ENCODE measurements at regions not wholly inside any gene's neighbourhood (a gene's known extent, or its start where the extent isn't known, plus 50 kb on each side); places are given as distances from the start of the nearest gene placed in this dataset.
"Not testable (repeated sequence)": the region's sequence is repeated elsewhere in the genome, so short reads cannot be mapped to it uniquely, and the experiment has no call there.

- Mint-ChIP-seq H3K27me3 (no peaks in the 10 kb centered on the region), H3K36me3 (peaks cover 7% of the 10 kb centered on the region), H3K27ac (no peak overlapping the region), H3K9me3 (ENCODE audit: low read depth) (no peaks in the 10 kb centered on the region), H3K4me3 (no peak overlapping the region), H3K4me1 (no peaks in the 10 kb centered on the region)
- DNase-seq (no peak), ATAC-seq (no peak)
- CTCF ChIA-PET, result interaction anchor here (1.3 kb wide), 1 partner anchor 15 kb away, joined by 3 read pairs; no protein-coding TSS in a partner anchor
Measured at GRCh38 chr7:66542049-66542448, 86.6 kb upstream of the KCTD7 start.

DNA sequence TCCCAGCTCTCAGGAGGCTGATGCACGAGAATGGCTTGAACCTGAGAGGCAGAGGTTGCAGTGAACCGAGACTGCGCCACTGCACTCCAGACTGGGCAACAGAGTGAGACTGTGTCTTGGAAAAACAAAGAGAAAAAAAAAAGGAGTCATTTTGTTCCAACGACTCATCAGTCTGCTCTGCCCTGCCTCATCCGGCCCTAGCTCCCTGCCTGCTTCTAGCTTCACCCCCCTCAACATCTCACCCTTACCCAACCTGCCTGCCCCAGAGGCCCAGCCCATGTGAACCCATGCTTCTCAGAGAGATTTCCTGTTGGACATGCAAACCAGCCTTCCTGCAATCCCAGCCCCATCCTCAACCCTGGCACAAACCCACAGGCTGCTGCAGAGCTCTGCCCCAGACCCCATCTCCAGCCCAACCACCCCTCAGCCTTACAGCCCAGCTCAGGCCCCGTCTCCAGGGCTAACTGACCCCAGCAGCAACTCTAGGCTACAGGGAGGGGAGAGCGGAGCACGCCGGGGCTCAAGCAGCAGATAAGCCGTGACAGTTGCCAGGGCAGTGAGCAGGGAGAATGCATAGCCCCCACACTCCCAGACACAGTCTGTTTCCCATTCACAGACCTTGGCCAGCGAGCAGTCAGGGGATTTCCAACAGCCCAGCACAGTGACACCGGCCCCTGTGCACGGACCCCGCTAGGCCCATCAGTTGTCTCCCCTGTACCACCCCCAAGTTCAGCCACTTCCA, 86.0 kb upstream of the KCTD7 start:
- H3K9me3 Mint-ChIP-seq (ENCODE audit: low read depth), result no peaks in the 10 kb centered on the region
- CTCF ChIA-PET, result interaction anchor here (1.3 kb wide), 1 partner anchor 15 kb away, joined by 3 read pairs; no protein-coding TSS in a partner anchor
- H3K27me3 Mint-ChIP-seq, result no peaks in the 10 kb centered on the region
- no peak for ATAC-seq
- H3K36me3 Mint-ChIP-seq, result peaks cover 8% of the 10 kb centered on the region
- no peak overlapping the region for H3K4me3 Mint-ChIP-seq
- no peak for DNase-seq
- H3K27ac Mint-ChIP-seq, result peak overlapping the region; percentile 8
- H3K4me1 Mint-ChIP-seq, result no peaks in the 10 kb centered on the region

DNA sequence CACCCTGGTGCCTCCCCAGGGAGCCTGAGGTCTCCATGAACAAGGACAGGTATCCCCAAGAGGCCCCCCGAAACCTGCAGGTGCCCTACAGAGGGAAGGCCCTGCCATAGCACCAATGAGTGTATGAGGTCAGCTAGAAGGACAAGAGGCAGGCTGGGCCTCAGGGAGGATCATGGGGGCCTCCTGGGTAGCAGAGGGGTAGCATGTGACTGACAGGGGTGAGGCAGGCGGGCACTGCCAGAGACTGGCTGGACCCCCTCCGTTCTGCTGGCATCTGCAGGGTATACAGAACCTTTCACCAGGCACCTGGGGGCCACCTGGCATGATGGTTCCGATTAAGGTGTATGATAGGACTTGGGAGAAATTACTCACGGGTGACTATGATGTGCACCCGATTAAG, 79.2 kb upstream of the KCTD7 start:
- ATAC-seq, result no peak
- DNase-seq, result no peak
- Mint-ChIP-seq H3K4me3 (no peak overlapping the region), H3K9me3 (ENCODE audit: low read depth) (no peaks in the 10 kb centered on the region), H3K4me1 (no peaks in the 10 kb centered on the region), H3K27me3 (no peaks in the 10 kb centered on the region), H3K36me3 (peaks cover 28% of the 10 kb centered on the region), H3K27ac (no peak overlapping the region)
- CTCF ChIA-PET, result no interaction called here

GRCh38 chr7:66553001-66553400, 75.7 kb upstream of the KCTD7 start:
- Mint-ChIP-seq H3K4me3 (no peak overlapping the region), H3K27me3 (no peaks in the 10 kb centered on the region), H3K4me1 (peaks cover 2% of the 10 kb centered on the region), H3K9me3 (ENCODE audit: low read depth) (no peaks in the 10 kb centered on the region), H3K27ac (no peak overlapping the region), H3K36me3 (peaks cover 21% of the 10 kb centered on the region)
- CTCF ChIA-PET, result no interaction called here
- DNase-seq (no peak), ATAC-seq (no peak)

- H3K36me3 Mint-ChIP-seq, result peaks cover 19% of the 10 kb centered on the region
- H3K27me3 Mint-ChIP-seq; H3K9me3 Mint-ChIP-seq (ENCODE audit: low read depth); CTCF ChIA-PET; H3K4me3 Mint-ChIP-seq; ATAC-seq; DNase-seq; H3K27ac Mint-ChIP-seq; H3K4me1 Mint-ChIP-seq: not testable (repeated sequence)
Measured at GRCh38 chr7:66553675-66554074, 75.0 kb upstream of the KCTD7 start.

GRCh38 chr7:66554291-66554690, 74.4 kb upstream of the KCTD7 start:
- CTCF ChIA-PET, result not testable (repeated sequence)

GRCh38 chr7:66554842-66555430, 73.7 kb upstream of the KCTD7 start:
- H3K27ac Mint-ChIP-seq; H3K9me3 Mint-ChIP-seq (ENCODE audit: low read depth); CTCF ChIA-PET; DNase-seq; ATAC-seq; H3K27me3 Mint-ChIP-seq; H3K4me3 Mint-ChIP-seq; H3K4me1 Mint-ChIP-seq: not testable (repeated sequence)
- H3K36me3 Mint-ChIP-seq, result peaks cover 19% of the 10 kb centered on the region

More at GRCh38 chr7:66554291-66554690, 74.4 kb upstream of the KCTD7 start:
- DNase-seq; H3K4me3 Mint-ChIP-seq; H3K27ac Mint-ChIP-seq; H3K27me3 Mint-ChIP-seq; ATAC-seq; H3K4me1 Mint-ChIP-seq; H3K9me3 Mint-ChIP-seq (ENCODE audit: low read depth): not testable (repeated sequence)
- H3K36me3 Mint-ChIP-seq, result peaks cover 19% of the 10 kb centered on the region

DNA sequence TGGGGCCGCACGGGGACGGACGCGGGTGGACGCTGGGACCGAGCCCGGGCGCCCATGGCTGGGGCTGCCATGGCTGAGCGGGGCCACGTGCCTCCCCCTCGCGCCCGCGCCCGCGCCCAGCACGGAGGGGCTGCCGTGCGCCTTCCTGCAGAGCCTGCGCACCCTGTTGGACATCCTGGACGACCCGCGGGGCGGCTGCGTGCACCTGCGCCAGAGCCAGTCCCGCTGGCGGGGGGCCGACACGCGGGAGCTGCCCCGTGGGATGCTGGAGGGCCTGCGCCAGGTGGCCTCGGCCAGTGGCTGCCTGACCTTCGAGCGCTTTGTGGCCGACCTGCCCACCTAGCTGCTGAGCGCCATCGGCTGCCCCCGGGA, 72.5 kb upstream of the KCTD7 start:
- H3K4me3 Mint-ChIP-seq, result no peak overlapping the region
- ATAC-seq, result no peak
- H3K4me1 Mint-ChIP-seq, result peaks cover 6% of the 10 kb centered on the region
- no peaks in the 10 kb centered on the region for H3K9me3 Mint-ChIP-seq (ENCODE audit: low read depth)
- H3K36me3 Mint-ChIP-seq, result peaks cover 16% of the 10 kb centered on the region
- no peak for DNase-seq
- H3K27me3 Mint-ChIP-seq, result no peaks in the 10 kb centered on the region
- H3K27ac Mint-ChIP-seq, result no peak overlapping the region
- CTCF ChIA-PET, result interaction anchor here (1.6 kb wide), 1 partner anchor 115 kb away, joined by 5 read pairs; no protein-coding TSS in a partner anchor

DNA sequence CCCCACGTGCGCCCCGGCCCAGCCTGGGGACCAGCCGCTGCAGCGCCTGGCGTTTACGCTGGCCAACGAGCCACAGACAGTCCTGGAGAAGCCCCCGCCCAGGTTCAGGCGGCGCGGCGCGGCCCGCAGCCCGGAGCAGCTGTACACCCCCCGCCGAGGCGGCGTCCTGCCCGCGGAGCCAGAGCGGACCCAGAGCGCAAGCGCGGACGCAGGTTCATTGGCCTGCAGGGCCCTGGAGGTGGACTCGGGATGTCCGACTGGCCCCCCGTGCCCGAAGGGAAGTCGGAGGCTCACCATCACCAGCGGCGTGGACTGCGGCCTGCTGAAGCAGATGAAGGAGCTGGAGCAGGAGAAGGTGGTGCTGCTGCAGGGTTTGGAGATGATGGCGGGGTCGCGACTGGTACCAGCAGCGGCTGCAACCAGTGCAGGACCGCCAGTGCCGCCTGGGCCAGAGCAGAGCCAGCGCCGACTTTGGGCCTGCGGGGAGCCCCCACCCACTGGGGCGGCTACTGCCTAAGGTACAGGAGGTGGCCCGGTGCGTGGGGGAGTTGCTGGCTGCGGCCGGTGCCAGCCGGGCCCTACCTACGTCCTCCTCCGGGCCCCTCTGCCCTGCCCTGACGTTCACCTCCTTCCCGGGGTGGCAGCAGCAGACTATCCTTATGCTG, 72.0 kb upstream of the KCTD7 start:
- H3K4me1 Mint-ChIP-seq, result peaks cover 6% of the 10 kb centered on the region
- no peak for ATAC-seq

GRCh38 chr7:66557214-66558200, 71.2 kb upstream of the KCTD7 start:
- CTCF ChIA-PET, result interaction anchor here (0.6 to 1.6 kb wide), 25 partner anchors 9 to 439 kb away, joined by 3 to 7 read pairs (median 3); partner anchors contain the start of genes KCTD7 and TYW1
- no peak overlapping the region for H3K27ac Mint-ChIP-seq
- peaks cover 9% of the 10 kb centered on the region for H3K36me3 Mint-ChIP-seq
- peak; percentile 75 for DNase-seq
- H3K9me3 Mint-ChIP-seq (ENCODE audit: low read depth), result no peaks in the 10 kb centered on the region
- H3K4me3 Mint-ChIP-seq, result no peak overlapping the region
- peak; percentile 86 for ATAC-seq
- no peaks in the 10 kb centered on the region for H3K27me3 Mint-ChIP-seq
- H3K4me1 Mint-ChIP-seq, result peaks cover 9% of the 10 kb centered on the region

More for the DNA sequence above, 72.0 kb upstream of the KCTD7 start:
- CTCF ChIA-PET, result interaction anchor here (0.6 to 1.6 kb wide), 12 partner anchors 10 to 440 kb away, joined by 3 to 7 read pairs (median 4); partner anchors contain the start of genes KCTD7 and TYW1
- H3K27me3 Mint-ChIP-seq, result no peaks in the 10 kb centered on the region
- no peak overlapping the region for H3K27ac Mint-ChIP-seq
- peaks cover 11% of the 10 kb centered on the region for H3K36me3 Mint-ChIP-seq
- DNase-seq, result no peak
- no peaks in the 10 kb centered on the region for H3K9me3 Mint-ChIP-seq (ENCODE audit: low read depth)
- no peak overlapping the region for H3K4me3 Mint-ChIP-seq

GRCh38 chr7:66558201-66558641, 70.5 kb upstream of the KCTD7 start:
- Mint-ChIP-seq H3K36me3 (peaks cover 8% of the 10 kb centered on the region), H3K4me1 (peaks cover 11% of the 10 kb centered on the region), H3K9me3 (ENCODE audit: low read depth) (no peaks in the 10 kb centered on the region), H3K27ac (no peak overlapping the region), H3K27me3 (no peaks in the 10 kb centered on the region), H3K4me3 (no peak overlapping the region)
- ATAC-seq (no peak), DNase-seq (no peak)
- CTCF ChIA-PET, result interaction anchor here (0.6 to 1.6 kb wide), 22 partner anchors 8 to 444 kb away, joined by 3 to 7 read pairs (median 3); partner anchors contain the start of genes KCTD7 and TYW1

DNA sequence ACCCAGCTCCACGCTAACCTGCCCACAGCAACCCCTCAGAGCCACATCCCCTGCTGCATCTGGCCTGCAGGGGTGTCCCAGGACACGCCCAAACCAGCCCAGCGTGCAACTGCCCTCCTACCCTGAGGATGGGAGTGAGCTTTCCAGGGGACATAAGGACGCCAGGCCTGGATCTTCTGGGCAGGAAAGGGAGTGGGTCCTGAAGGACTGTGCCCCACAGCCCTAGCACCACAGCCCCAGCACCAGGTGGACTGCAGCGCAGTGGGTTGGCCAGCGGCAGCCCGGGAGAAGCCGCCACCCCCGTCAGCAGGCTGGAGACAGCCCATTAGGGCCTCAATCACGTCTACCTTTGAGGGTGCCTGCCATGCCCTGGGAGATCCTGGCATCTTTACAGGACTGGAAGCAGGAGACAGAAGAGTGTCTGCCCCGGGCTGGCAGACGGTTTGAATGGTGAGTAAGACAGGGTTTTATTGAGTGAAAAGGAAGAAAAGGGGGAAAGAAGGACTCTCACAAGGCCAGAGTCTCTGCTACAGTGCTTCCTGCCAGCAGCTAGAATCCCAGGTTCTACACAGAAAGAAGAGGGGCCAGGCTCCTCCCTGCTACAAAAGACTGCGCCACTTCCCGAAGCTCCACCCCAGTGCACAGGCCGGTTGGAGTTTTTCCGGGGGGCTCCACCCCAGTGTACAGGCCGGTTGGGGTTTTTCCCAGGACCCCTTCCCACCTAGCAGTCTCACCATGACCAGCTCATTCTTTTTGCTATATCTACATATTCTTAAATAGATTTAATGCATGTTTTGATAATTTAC, 69.8 kb upstream of the KCTD7 start:
- Mint-ChIP-seq H3K27ac (no peak overlapping the region), H3K4me3 (no peak overlapping the region), H3K27me3 (no peaks in the 10 kb centered on the region), H3K4me1 (peaks cover 11% of the 10 kb centered on the region), H3K9me3 (ENCODE audit: low read depth) (no peaks in the 10 kb centered on the region), H3K36me3 (peaks cover 10% of the 10 kb centered on the region)
- CTCF ChIA-PET, result interaction anchor here (0.6 to 1.6 kb wide), 6 partner anchors 24 to 444 kb away, joined by 3 read pairs; no protein-coding TSS in a partner anchor
- no peak for DNase-seq
- no peak for ATAC-seq

Measured in activated CD8-positive, alpha-beta memory T cell treated with anti-CD3 and anti-CD28 coated beads, Interleukin-2, amount 10 ng/mL, durations not matched to agents 7 days and 5 days (primary cell).